C4-2B (cell line): ENCODE measurements at regions not wholly inside any gene's neighbourhood (a gene's known extent, or its start where the extent isn't known, plus 50 kb on each side); places are given as distances from the start of the nearest gene placed in this dataset.
A peak's percentile ranks its signal among the peaks of the same experiment; 100 is the strongest.

Experiments
- H3K27ac ChIP-seq: fragments of 450-650 bp; 2 replicates; pipeline ENCODE4 v1.5.1; 2017
- ZFX ChIP-seq: fragments of 450-650 bp; IDR thresholded peaks from 2 replicates; pipeline ENCODE4 v1.6.1; 2017
- TF ChIP-seq, protein P1 (sequence below): fragments of 450-650 bp; conservative IDR thresholded peaks from 2 replicates; pipeline ENCODE4 v1.5.1; 2017; ENCODE audit warnings: mild to moderate bottlenecking

DNA sequence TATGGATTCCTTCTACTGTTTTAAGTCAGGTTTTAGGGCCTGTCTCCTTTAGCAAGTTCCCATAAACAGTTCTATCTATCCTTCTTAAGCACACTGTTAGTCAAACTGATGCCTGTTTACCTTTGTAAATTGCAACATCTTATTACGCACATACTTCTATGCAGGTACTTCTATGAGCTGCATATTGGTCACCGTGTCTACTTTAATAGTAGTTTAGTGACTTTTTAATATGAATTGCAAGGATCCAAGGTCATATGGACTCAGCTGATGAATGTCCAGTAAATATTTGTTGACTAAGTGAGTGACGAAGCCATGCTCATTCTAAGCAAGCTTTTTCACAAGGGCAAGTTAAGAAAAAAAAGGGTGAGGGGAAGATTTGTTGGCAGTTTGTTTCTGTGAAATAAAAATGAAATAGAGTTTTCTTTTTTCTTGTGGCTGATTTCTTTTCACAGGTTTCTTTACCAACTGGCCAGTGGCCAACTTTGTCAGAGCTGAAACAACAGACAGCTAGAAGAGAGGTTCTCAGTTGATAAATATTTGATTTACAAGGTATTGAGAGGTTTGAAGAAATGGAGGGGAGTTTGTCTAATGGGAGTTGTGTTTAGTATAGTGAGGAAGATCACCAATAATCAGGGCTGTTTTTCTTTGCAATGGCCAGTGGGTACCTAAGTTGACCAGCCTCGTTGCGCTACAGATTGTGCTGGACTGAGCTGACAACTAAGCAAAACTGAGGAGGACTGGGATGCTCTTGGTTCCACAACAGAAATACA, 141.1 kb downstream of the SLC15A5 start:
- H3K27ac ChIP-seq = no peak overlapping the region
- TF ChIP-seq ZFX = no peak
- TF ChIP-seq, protein P1, sequence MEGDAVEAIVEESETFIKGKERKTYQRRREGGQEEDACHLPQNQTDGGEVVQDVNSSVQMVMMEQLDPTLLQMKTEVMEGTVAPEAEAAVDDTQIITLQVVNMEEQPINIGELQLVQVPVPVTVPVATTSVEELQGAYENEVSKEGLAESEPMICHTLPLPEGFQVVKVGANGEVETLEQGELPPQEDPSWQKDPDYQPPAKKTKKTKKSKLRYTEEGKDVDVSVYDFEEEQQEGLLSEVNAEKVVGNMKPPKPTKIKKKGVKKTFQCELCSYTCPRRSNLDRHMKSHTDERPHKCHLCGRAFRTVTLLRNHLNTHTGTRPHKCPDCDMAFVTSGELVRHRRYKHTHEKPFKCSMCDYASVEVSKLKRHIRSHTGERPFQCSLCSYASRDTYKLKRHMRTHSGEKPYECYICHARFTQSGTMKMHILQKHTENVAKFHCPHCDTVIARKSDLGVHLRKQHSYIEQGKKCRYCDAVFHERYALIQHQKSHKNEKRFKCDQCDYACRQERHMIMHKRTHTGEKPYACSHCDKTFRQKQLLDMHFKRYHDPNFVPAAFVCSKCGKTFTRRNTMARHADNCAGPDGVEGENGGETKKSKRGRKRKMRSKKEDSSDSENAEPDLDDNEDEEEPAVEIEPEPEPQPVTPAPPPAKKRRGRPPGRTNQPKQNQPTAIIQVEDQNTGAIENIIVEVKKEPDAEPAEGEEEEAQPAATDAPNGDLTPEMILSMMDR = no peak

GRCh38 chr12:16135323-16135722, 142.2 kb downstream of the SLC15A5 start:
- H3K27ac ChIP-seq = no peak overlapping the region
- no peak for TF ChIP-seq ZFX
- TF ChIP-seq, protein P1 = no peak

DNA sequence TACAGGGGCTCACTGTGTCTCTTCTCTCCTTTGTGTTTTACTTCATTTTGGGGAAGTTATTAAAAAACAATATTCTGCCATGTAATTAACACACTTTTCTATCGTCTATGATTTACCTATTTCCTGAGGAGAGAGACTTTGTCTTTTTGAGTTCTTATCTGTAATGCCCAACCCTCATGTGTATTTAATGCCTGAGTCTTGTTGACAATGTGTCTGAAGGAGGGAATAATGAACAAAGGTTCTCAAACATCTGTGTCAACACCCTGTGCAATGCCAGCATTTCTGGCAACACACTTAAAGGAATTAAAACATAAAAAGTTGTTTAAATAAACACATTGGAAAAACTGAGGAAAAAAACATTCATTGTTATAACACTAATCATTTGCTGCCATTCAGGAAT, 147.1 kb downstream of the SLC15A5 start:
- no peak overlapping the region for H3K27ac ChIP-seq
- TF ChIP-seq ZFX = no peak
- TF ChIP-seq, protein P1 = no peak

DNA sequence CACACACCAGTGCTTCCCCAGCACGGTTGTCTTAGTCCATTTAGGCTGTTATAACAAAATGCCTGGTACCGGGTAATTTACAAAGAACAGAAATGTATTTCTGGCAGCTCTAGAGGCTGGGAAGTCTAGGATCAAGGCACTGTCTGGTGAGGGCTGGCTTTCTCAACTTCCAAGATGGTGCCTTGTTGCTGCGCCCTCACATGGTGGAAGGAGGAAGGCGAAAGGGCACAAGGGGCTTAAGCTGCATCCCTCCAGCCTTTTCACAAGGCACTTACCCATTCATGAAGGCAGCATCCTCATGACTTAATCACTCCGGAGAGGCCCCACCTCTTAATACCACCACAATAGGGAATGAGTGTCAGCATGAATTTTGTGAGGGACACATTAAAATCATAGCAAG, 155.5 kb downstream of the SLC15A5 start:
- TF ChIP-seq, protein P1 = peak; percentile 17; the same call in 1 of the 2 replicates
- TF ChIP-seq ZFX = no peak
- no peak overlapping the region for H3K27ac ChIP-seq

DNA sequence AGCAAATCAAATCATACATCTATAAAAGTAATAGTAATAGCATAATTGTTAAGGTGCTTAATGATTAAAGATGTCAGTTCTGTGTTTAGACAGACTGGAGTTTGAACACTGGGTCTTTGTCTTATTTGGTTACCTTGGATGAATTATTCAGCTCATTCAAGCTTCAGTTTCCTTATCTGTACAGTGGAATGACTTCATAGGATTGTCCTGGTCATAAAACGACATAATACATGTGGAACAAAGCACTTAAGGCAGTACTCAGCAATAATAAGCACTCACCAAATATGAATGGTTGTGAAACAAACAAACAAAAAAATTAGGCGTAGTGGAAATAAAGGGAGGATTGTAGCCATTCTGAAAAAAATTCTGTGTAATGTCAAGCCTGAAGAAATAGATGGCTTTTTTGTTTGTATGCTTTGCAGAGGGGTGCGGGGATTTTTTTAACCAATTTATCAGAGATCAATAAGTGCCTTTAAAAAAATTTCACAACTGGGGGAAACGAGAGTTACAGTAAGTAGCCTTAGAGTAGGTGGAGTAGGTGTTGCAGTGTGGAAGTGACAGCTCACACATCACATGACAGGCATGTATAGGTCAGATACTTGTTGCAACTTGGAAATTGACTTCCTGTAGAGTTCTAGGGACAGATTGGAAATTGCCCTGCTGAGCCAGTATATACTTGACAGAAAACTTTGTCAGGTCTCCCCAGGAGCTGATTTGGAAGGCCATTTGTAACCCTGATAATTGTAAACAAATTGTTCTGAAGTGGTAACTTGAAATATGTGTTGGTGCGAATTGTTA, 157.7 kb downstream of the SLC15A5 start:
- H3K27ac ChIP-seq = no peak overlapping the region
- TF ChIP-seq ZFX = no peak
- TF ChIP-seq, protein P1 = no peak

DNA sequence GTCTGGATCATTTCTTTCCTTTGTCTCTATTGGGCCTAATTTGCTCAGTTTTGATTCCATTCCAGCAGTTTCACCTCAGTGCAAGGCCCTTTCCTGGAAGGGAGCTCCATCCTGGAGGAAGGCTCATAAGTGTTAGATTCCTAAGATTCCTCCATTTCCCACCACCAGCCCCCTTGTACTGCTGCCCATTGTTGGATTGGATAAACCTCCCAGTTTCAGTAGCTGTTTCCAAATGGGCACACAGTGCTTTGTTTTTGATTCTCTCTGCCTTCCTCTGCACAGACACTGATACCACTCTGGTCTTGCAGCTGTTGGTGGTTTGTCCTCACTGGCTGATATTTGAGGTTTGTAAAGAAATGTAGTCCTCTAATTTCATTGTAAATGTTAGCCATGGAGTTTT, 158.9 kb downstream of the SLC15A5 start:
- H3K27ac ChIP-seq = no peak overlapping the region
- TF ChIP-seq, protein P1 = no peak
- TF ChIP-seq ZFX = no peak
